GM12891 (cell line): ENCODE measurements at regions not wholly inside any gene's neighbourhood (a gene's known extent, or its start where the extent isn't known, plus 50 kb on each side); places are given as distances from the start of the nearest gene placed in this dataset.

Experiments
- PAX5 ChIP-seq: IDR thresholded peaks from 2 replicates; pipeline ENCODE4 v1.6.1; 2011; ENCODE audit warnings: low read length, moderate library complexity, mild to moderate bottlenecking; ENCODE audit not compliant: insufficient read depth, severe bottlenecking
- POLR2A ChIP-seq: IDR thresholded peaks from 2 replicates; pipeline ENCODE4 v1.6.1; 2011; ENCODE audit warnings: low read depth, low read length, control low read depth
- POLR2AphosphoS5 ChIP-seq: IDR thresholded peaks from 2 replicates; pipeline ENCODE4 v1.6.1; 2011; ENCODE audit warnings: low read depth, low read length, control low read depth
- POU2F2 ChIP-seq: IDR thresholded peaks from 2 replicates; pipeline ENCODE4 v1.6.1; 2011; ENCODE audit warnings: low read depth, mild to moderate bottlenecking, control low read depth, low read length, moderate library complexity
- SPI1 ChIP-seq: IDR thresholded peaks from 2 replicates; pipeline ENCODE4 v1.6.1; 2011; ENCODE audit warnings: low read depth, low read length, control low read depth
- TAF1 ChIP-seq: IDR thresholded peaks from 2 replicates; pipeline ENCODE4 v1.6.1; 2011; ENCODE audit warnings: low read depth, low read length, control low read depth

DNA sequence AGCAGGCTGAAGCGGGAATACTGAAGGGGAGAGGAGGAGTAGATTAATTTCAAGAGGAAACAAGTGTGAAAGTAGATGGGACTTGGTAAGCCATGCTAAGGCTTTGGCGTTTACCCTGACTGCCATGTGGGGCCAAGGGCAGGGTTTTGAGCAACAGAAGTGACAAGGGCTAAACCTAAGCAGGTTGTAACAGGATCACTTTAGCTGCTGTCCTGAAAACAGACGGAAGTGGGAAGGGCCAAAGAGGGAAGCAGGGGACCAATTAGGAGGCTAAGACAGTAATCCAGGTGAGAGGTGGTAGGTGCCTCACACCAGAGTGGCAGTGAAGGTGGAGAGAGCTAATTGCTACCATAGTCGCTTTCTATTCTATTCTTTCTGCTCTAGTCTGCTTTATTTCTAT, 166.5 kb downstream of the PJA1 start:
- TF ChIP-seq POLR2A (no peak), SPI1 (no peak), POLR2AphosphoS5 (no peak), TAF1 (no peak), PAX5 (no peak), POU2F2 (no peak)
